GM12892 (cell line): ENCODE measurements at regions not wholly inside any gene's neighbourhood (a gene's known extent, or its start where the extent isn't known, plus 50 kb on each side); places are given as distances from the start of the nearest gene placed in this dataset.
"Not testable (repeated sequence)": the region's sequence is repeated elsewhere in the genome, so short reads cannot be mapped to it uniquely, and the experiment has no call there.

Experiments used
- POLR2A ChIP-seq: IDR thresholded peaks from 2 replicates; pipeline ENCODE4 v1.6.1; 2011; ENCODE audit warnings: low read depth, low read length, control low read depth
- POLR2AphosphoS5 ChIP-seq: IDR thresholded peaks from 2 replicates; pipeline ENCODE4 v1.6.1; 2011; ENCODE audit warnings: low read depth, low read length, control low read depth
- TAF1 ChIP-seq: IDR thresholded peaks from 2 replicates; pipeline ENCODE4 v1.6.1; 2011; ENCODE audit warnings: low read depth, mild to moderate bottlenecking, control low read depth, low read length, borderline replicate concordance

DNA sequence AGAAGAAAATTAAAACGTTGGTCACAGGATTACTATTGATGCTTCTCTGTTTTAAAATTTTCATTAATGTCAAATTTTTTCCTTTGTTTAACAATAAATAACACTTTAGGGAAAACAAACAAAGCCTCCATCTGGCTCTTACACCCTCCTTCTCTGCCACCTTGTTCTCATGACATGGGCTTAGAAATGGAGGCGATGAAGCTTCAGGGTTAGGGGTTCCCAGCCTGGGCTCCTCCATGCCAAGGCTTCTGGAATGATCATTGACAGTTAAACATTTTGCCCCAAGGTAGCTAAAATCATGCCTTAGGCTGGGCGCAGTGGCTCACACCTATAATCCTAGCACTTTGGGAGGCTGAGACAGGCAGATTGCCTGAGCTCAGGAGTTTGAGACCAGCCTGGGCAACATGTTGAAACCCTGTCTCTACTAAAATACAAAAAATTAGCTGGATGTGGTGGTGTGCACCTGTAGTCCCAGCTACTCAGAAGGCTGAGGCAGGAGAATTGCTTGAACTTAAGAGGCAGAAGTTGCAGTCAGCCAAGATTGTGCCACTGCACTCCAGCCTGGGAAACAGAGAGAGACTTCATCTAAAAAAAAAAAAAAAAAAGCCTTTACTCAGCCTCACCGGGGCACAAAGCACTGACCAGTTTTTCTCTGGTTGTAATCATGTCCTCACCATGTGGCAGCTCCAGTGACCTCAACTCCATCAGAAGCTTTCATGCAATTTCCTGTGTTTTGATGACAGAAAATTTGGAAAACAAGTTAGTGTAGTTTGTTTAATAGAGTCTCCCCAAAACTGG is 125.1 kb downstream of the MYCN start:
- TF ChIP-seq TAF1, POLR2A, POLR2AphosphoS5: not testable (repeated sequence)
